22Rv1 (cell line): ENCODE measurements at regions not wholly inside any gene's neighbourhood (a gene's known extent, or its start where the extent isn't known, plus 50 kb on each side); places are given as distances from the start of the nearest gene placed in this dataset.

Experiments
- H3K27ac ChIP-seq: fragments of 450-650 bp; 2 replicates; pipeline ENCODE4 v1.5.1; 2017
- ZFX ChIP-seq: fragments of 450-650 bp; IDR thresholded peaks from 2 replicates; pipeline ENCODE4 v1.6.1; 2017; ENCODE audit warnings: antibody characterized with exemption, borderline replicate concordance
- TF ChIP-seq, protein P1 (sequence below): fragments of 450-650 bp; IDR thresholded peaks from 2 replicates; pipeline ENCODE4 v1.5.1; 2017; ENCODE audit warnings: mild to moderate bottlenecking

- TF ChIP-seq, protein P1, sequence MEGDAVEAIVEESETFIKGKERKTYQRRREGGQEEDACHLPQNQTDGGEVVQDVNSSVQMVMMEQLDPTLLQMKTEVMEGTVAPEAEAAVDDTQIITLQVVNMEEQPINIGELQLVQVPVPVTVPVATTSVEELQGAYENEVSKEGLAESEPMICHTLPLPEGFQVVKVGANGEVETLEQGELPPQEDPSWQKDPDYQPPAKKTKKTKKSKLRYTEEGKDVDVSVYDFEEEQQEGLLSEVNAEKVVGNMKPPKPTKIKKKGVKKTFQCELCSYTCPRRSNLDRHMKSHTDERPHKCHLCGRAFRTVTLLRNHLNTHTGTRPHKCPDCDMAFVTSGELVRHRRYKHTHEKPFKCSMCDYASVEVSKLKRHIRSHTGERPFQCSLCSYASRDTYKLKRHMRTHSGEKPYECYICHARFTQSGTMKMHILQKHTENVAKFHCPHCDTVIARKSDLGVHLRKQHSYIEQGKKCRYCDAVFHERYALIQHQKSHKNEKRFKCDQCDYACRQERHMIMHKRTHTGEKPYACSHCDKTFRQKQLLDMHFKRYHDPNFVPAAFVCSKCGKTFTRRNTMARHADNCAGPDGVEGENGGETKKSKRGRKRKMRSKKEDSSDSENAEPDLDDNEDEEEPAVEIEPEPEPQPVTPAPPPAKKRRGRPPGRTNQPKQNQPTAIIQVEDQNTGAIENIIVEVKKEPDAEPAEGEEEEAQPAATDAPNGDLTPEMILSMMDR = no peak
- no peak for TF ChIP-seq ZFX
- no peak overlapping the region for H3K27ac ChIP-seq
Measured at GRCh38 chr10:130927157-130927556, 384.4 kb downstream of the TCERG1L start.

- TF ChIP-seq, protein P1 = no peak
- no peak for TF ChIP-seq ZFX
- no peak overlapping the region for H3K27ac ChIP-seq
Measured at GRCh38 chr10:130928306-130928705, 383.2 kb downstream of the TCERG1L start.

- TF ChIP-seq ZFX = no peak
- TF ChIP-seq, protein P1 = no peak
Measured at GRCh38 chr10:130929422-130930325, 381.8 kb downstream of the TCERG1L start.

DNA sequence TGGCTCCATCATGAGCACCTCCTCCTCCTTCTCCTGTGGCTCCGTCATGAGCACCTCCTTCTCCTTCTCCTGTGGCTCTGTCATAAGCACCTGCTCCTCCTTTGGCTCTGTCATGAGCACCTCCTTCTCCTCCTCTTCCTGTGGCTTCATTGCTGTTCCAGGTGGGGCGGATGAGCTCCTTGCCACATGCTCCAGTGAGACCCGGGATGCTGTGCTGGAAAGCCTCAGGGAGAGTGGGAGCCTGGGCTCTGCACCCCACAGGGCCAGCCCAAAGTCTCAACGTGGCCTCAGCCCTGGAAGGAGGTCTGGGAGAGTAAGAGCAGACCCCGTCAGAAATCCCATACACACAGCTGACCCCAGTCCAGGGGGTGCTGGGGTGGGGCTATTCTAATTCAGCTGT lies 380.7 kb downstream of the TCERG1L start:
- TF ChIP-seq ZFX = no peak
- TF ChIP-seq, protein P1 = no peak
- no peak overlapping the region for H3K27ac ChIP-seq

More at GRCh38 chr10:130929422-130930325, 381.8 kb downstream of the TCERG1L start:
- H3K27ac ChIP-seq = no peak overlapping the region

GRCh38 chr10:130931256-130931655 lies 380.3 kb downstream of the TCERG1L start:
- TF ChIP-seq, protein P1 = no peak
- TF ChIP-seq ZFX = no peak
- H3K27ac ChIP-seq = no peak overlapping the region

DNA sequence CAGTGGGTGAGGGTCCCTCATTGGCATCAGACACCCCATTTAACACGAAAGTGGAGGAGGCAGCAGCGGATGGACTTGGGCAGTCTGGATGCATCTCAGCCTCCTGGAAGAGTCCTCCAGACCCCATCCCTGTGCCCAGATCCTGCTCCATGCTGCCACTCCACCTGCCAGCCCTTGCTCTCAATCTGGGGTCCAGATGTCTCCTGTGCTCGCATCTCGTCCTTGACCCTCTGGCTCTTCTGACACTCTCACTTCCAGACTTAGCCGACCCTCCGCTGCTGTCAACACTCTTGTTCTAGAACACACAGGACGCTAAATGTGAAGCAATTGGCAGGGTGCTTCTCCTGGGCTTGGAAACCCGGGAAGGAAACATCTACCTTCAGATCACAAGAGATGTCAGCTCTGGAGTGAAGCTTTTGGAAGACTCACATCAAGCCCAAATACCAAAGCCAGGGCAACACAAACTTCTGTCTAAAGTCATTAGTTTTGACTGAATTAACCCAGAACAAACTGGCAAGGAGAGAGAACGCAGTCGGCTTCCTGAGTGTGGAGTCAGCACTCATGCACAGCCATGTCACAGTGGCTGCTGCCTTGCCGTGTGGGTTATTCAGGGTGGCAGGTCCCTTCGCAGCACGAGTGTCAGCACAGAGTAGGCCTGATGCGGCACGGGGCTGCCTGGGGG lies 379.1 kb downstream of the TCERG1L start:
- H3K27ac ChIP-seq = no peak overlapping the region
- TF ChIP-seq ZFX = no peak
- TF ChIP-seq, protein P1 = no peak

DNA sequence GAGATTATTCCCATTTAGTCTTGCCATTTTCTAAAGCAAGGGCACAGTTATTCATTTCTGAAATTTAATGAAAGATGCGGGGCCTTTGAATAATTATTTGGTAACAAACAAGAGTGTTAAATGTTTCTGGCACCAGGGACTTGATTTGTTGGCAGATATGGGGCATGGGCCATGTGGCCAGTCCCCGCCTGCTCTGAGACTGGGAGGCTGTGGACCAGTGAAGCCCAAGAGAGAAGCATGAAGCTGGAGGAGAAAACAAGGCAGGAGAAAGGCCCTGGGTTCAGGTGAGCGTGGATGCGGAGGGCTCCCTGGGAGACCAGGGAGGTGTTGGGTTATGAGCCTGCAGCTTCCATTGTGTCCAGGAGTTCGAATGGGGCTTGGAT lies 378.5 kb downstream of the TCERG1L start:
- no peak overlapping the region for H3K27ac ChIP-seq
- no peak for TF ChIP-seq ZFX
- TF ChIP-seq, protein P1 = no peak
